Renal pelvis (tissue), 1 donor: ENCODE measurements at regions not wholly inside any gene's neighbourhood (a gene's known extent, or its start where the extent isn't known, plus 50 kb on each side); places are given as distances from the start of the nearest gene placed in this dataset.

Experiments
- DNase-seq: peaks from one replicate; pipeline ENCODE4 v3.0.0-alpha.2; 2013

- peak; percentile 28 for DNase-seq
These were observed 72.5 kb upstream of the C11orf87 start for GRCh38 chr11:109349276-109350080.

GRCh38 chr11:109350091-109350490 is 71.9 kb upstream of the C11orf87 start:
- DNase-seq, result no peak

GRCh38 chr11:109362059-109362458 is 59.9 kb upstream of the C11orf87 start:
- DNase-seq, result no peak

GRCh38 chr11:109363682-109364081 is 58.3 kb upstream of the C11orf87 start:
- no peak for DNase-seq

GRCh38 chr11:109364851-109365250 is 57.1 kb upstream of the C11orf87 start:
- DNase-seq, result no peak

GRCh38 chr11:109371444-109372176 is 50.4 kb upstream of the C11orf87 start:
- DNase-seq, result no peak
